Hepatocyte (in vitro differentiated cells): ENCODE measurements at regions not wholly inside any gene's neighbourhood (a gene's known extent, or its start where the extent isn't known, plus 50 kb on each side); places are given as distances from the start of the nearest gene placed in this dataset.

Experiments used
- CTCF ChIP-seq: fragments of 200-600 bp; sonication (generic); IDR thresholded peaks from 2 replicates; pipeline ENCODE4 v1.5.1; 2016; ENCODE audit warnings: antibody characterized with exemption, mild to moderate bottlenecking; ENCODE audit not compliant: poor library complexity
- EZH2 ChIP-seq: fragments of 200-600 bp; sonication (generic); IDR thresholded peaks from 2 replicates; pipeline ENCODE4 v1.6.1; 2016; ENCODE audit warnings: antibody characterized with exemption, mild to moderate bottlenecking, borderline replicate concordance

- TF ChIP-seq EZH2 (no peak), CTCF (no peak)
Measured at GRCh38 chr5:93299681-93300308, 281.2 kb downstream of the NR2F1-AS1 start.
